ENCODE measurements at regions not wholly inside any gene's neighbourhood (a gene's known extent, or its start where the extent isn't known, plus 50 kb on each side); places are given as distances from the start of the nearest gene placed in this dataset.

GRCh38 chr5:4387290-4387689 lies 752.8 kb upstream of the ADAMTS16 start:
- Histone ChIP-seq H3K4me3 (no peak overlapping the region), H3K4me1 (no peaks in the 10 kb centered on the region), H3K27ac (no peak overlapping the region), H3K36me3 (no peaks in the 10 kb centered on the region), H3K27me3 (no peaks in the 10 kb centered on the region), H3K9me3 (no peaks in the 10 kb centered on the region)
- intact Hi-C loops (cut with DNase I), result no loop called here
- WGBS, 2 donors, result 58 to 73% methylated on average over 3 of the region's 3 CpGs
- TF ChIP-seq CTCF (IDR thresholded peaks at IDR 0.05), result no peak
- TF ChIP-seq POLR2A (IDR thresholded peaks at IDR 0.05), result no peak
- no peak for DNase-seq

GRCh38 chr5:4395752-4396151 lies 744.4 kb upstream of the ADAMTS16 start:
- no peaks in the 10 kb centered on the region for H3K27me3 ChIP-seq
- no peak for DNase-seq
- peaks cover 0 to 14% (median 0%) of the 10 kb centered on the region in 3 donors for H3K9me3 ChIP-seq
- 50 to 71% methylated on average over 2 of the region's 2 CpGs for WGBS, 2 donors
- intact Hi-C loops (cut with DNase I), result no loop called here
- no peak overlapping the region for H3K4me3 ChIP-seq
- no peak overlapping the region for H3K27ac ChIP-seq
- H3K4me1 ChIP-seq, result no peaks in the 10 kb centered on the region
- TF ChIP-seq CTCF (IDR thresholded peaks at IDR 0.05) (no peak), POLR2A (IDR thresholded peaks at IDR 0.05) (no peak)
- no peaks in the 10 kb centered on the region for H3K36me3 ChIP-seq

- DNase-seq, result no peak
- TF ChIP-seq POLR2A (IDR thresholded peaks at IDR 0.05) (no peak), CTCF (IDR thresholded peaks at IDR 0.05) (no peak)
- Histone ChIP-seq H3K27me3 (no peaks in the 10 kb centered on the region), H3K27ac (no peak overlapping the region), H3K36me3 (no peaks in the 10 kb centered on the region), H3K4me1 (no peaks in the 10 kb centered on the region), H3K4me3 (no peak overlapping the region), H3K9me3 (no peaks in the 10 kb centered on the region)
- 63 to 69% methylated on average over 7 of the region's 7 CpGs for WGBS, 2 donors
- intact Hi-C loops (cut with DNase I), result no loop called here
These were observed 734.4 kb upstream of the ADAMTS16 start for GRCh38 chr5:4405614-4406219.

- Histone ChIP-seq H3K27ac (no peak overlapping the region), H3K36me3 (no peaks in the 10 kb centered on the region), H3K4me3 (no peak overlapping the region), H3K27me3 (no peaks in the 10 kb centered on the region), H3K9me3 (no peaks in the 10 kb centered on the region), H3K4me1 (no peaks in the 10 kb centered on the region)
- 79 to 85% methylated on average over 5 of the region's 5 CpGs for WGBS, 2 donors
- intact Hi-C loops (cut with DNase I), result no loop called here
- no peak for DNase-seq
- TF ChIP-seq CTCF (IDR thresholded peaks at IDR 0.05), result no peak
- no peak for TF ChIP-seq POLR2A (IDR thresholded peaks at IDR 0.05)
These were observed 730.0 kb upstream of the ADAMTS16 start for GRCh38 chr5:4410151-4410550.

GRCh38 chr5:4411664-4412063 lies 728.5 kb upstream of the ADAMTS16 start:
- Histone ChIP-seq H3K9me3 (no peaks in the 10 kb centered on the region), H3K36me3 (no peaks in the 10 kb centered on the region), H3K4me1 (no peaks in the 10 kb centered on the region), H3K4me3 (no peak overlapping the region), H3K27ac (no peak overlapping the region), H3K27me3 (no peaks in the 10 kb centered on the region)
- no peak for DNase-seq
- TF ChIP-seq CTCF (IDR thresholded peaks at IDR 0.05) (no peak), POLR2A (IDR thresholded peaks at IDR 0.05) (no peak)
- 73 to 88% methylated on average over 6 to 8 of the region's 8 CpGs for WGBS, 2 donors
- intact Hi-C loops (cut with DNase I), result no loop called here

Measured in esophagus squamous epithelium (tissue), 5 donors.